ENCODE measurements at regions not wholly inside any gene's neighbourhood (a gene's known extent, or its start where the extent isn't known, plus 50 kb on each side); places are given as distances from the start of the nearest gene placed in this dataset.
A peak's percentile ranks its signal among the peaks of the same experiment; 100 is the strongest.

DNA sequence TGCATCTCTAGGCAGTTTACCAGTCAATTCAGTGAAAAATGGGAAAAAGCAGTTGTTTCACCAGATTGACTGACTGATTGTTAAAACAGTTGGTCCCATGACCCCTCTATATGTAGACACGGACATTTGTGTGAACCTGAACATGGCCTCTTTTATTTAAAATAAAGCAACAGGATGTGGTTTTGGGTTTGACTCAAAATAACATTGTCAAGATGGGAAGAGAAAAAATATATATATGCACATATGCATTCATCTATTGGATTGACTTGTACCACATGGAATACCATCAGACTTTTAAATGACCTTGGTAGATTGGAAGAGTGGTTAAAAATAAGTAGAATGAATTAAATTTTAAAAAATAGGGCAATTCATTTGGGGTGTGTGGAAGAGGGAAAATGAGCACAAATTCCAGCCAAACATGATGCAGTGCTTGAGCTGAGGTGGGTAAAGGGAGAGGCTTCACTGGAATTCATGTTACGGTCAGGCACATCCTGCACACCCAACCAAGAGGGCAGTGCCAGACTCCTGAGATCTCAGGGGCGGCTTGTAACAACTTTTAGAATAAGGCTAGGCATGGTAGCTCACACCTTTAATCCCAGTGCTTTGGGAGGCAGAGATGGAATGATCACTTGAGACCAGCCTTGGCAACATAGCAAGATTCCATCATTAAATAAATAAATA, 560.7 kb upstream of the TENM3 start:
- WGBS, 2 experiments (ENCODE audit: extremely low coverage in 2 of 2, insufficient read length in 1 of 2), result no CpG with 5 or more reads among the region's 3 CpGs
- no peak overlapping the region for H3K9ac ChIP-seq (ENCODE audit: low read depth, low read length)
- no peaks in the 10 kb centered on the region for H4K20me1 ChIP-seq (ENCODE audit: insufficient read depth, low read length)
- no peak overlapping the region for H3K23ac ChIP-seq (ENCODE audit: low read depth, low read length)
- TF ChIP-seq MAZ (IDR thresholded peaks at IDR 0.05; ENCODE audit: borderline replicate concordance, low read depth, low read length) (no peak), RCOR1 (IDR thresholded peaks at IDR 0.05; ENCODE audit: insufficient replicate concordance, low read length) (no peak), SMC3 (IDR thresholded peaks at IDR 0.05; ENCODE audit: low read depth, low read length) (no peak), NFE2L2 (IDR thresholded peaks at IDR 0.05; ENCODE audit: low read depth, low read length) (no peak), CTCF (conservative IDR thresholded peaks at IDR 0.05; ENCODE audit: low read depth, low read length) (no peak), POLR2A (IDR thresholded peaks at IDR 0.05; ENCODE audit: low read depth, low read length) (no peak), USF2 (IDR thresholded peaks at IDR 0.05; ENCODE audit: low read depth, low read length) (no peak), MAFK (IDR thresholded peaks at IDR 0.05; ENCODE audit: low read depth, low read length) (no peak)
- TF ChIP-seq, protein P1, sequence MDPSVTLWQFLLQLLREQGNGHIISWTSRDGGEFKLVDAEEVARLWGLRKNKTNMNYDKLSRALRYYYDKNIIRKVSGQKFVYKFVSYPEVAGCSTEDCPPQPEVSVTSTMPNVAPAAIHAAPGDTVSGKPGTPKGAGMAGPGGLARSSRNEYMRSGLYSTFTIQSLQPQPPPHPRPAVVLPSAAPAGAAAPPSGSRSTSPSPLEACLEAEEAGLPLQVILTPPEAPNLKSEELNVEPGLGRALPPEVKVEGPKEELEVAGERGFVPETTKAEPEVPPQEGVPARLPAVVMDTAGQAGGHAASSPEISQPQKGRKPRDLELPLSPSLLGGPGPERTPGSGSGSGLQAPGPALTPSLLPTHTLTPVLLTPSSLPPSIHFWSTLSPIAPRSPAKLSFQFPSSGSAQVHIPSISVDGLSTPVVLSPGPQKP (IDR thresholded peaks at IDR 0.05; ENCODE audit: borderline replicate concordance, low read depth, low read length), result no peak
- H3K4me2 ChIP-seq (ENCODE audit: low read depth, low read length), result no peak overlapping the region
- no peaks in the 10 kb centered on the region for H3K79me1 ChIP-seq (ENCODE audit: low read depth in 1 of 2, low read length in 2 of 2)
- intact Hi-C loops (cut with micrococcal nuclease) (loop anchor here (10.0 kb wide), 3 partner anchors 462 to 1242 kb away; no protein-coding TSS in a partner anchor), in situ Hi-C loops (cut with MboI; ENCODE audit: low sequenced_read_pairs) (no loop called here), dilution Hi-C loops (cut with HindIII; ENCODE audit: low sequenced_read_pairs, unreplicated experiment) (no loop called here)
- H2AK9ac ChIP-seq (replicated peaks; ENCODE audit: low read depth, low read length, poor library complexity), result no peak overlapping the region
- peaks cover 8% of the 10 kb centered on the region for H3K4me1 ChIP-seq (ENCODE audit: control insufficient read depth, insufficient read depth, low read length)
- H3K56ac ChIP-seq (ENCODE audit: extremely low read depth, insufficient read depth, low read length), result no peak overlapping the region
- H3K36me3 ChIP-seq (ENCODE audit: control insufficient read depth, insufficient read depth, low read length), result no peaks in the 10 kb centered on the region
- ATAC-seq (ENCODE audit: low read depth) (no peak), DNase-seq (no peak)
- H3K9me1 ChIP-seq (ENCODE audit: insufficient read depth, low read length), result peaks cover 5% of the 10 kb centered on the region; the same call in 1 of the 2 replicates
- H3K9me3 ChIP-seq (ENCODE audit: control insufficient read depth, insufficient read depth, low read length), result no peaks in the 10 kb centered on the region
- H2BK20ac ChIP-seq (ENCODE audit: low read depth, low read length), result peak overlapping the region; percentile 57; the same call in 1 of the 2 replicates
- peak overlapping the region; percentile 15 for H2BK5ac ChIP-seq (ENCODE audit: low read depth, low read length, poor library complexity, severe bottlenecking)
- no peak overlapping the region; the same call in 1 of the 2 replicates for H3K14ac ChIP-seq (replicated peaks; ENCODE audit: low read depth, low read length)
- no TSS peak for BruUV-seq (replicated peaks)
- ChIA-PET POLR2A (ENCODE audit: unreplicated experiment) (no interaction called here), CTCF (interaction anchor here (1.1 to 1.4 kb wide), 2 partner anchors 22 to 1242 kb away, joined by 3 read pairs; no protein-coding TSS in a partner anchor)
- H2BK15ac ChIP-seq (ENCODE audit: low read depth, low read length), result no peak overlapping the region
- peak overlapping the region; percentile 46; the same call in 1 of the 2 replicates for H4K91ac ChIP-seq (ENCODE audit: insufficient read depth, low read depth, low read length)
- no peak overlapping the region; the same call in 1 of the 2 replicates for H4K5ac ChIP-seq (ENCODE audit: low read depth, low read length)
- peak overlapping the region; percentile 30 for H2BK120ac ChIP-seq (ENCODE audit: low read depth, low read length)
- peak overlapping the region; percentile 60; the same call in 1 of the 2 replicates for H3K18ac ChIP-seq (ENCODE audit: low read depth, low read length)
- H3K4ac ChIP-seq (ENCODE audit: low read depth, low read length), result peak overlapping the region; percentile 66
- H4K8ac ChIP-seq (ENCODE audit: low read depth in 2 of 2, low read length in 2 of 2), result no peak overlapping the region
- H3K27me3 ChIP-seq (ENCODE audit: control insufficient read depth, insufficient read depth, low read length), result no peaks in the 10 kb centered on the region
- no peak overlapping the region for H3K4me3 ChIP-seq (ENCODE audit: insufficient read depth, low read depth, low read length)
- H3K27ac ChIP-seq (ENCODE audit: insufficient read depth, low read length), result no peak overlapping the region
- no peak overlapping the region for H2AFZ ChIP-seq (replicated peaks; ENCODE audit: low read length, poor library complexity)
- H2AK5ac ChIP-seq (ENCODE audit: low read depth, low read length), result 0 out of 2 replicates have a peak overlapping the region, but pooled peaks have one; percentile 61

Measured in IMR-90 (cell line).